ENCODE measurements at regions not wholly inside any gene's neighbourhood (a gene's known extent, or its start where the extent isn't known, plus 50 kb on each side); places are given as distances from the start of the nearest gene placed in this dataset.

DNA sequence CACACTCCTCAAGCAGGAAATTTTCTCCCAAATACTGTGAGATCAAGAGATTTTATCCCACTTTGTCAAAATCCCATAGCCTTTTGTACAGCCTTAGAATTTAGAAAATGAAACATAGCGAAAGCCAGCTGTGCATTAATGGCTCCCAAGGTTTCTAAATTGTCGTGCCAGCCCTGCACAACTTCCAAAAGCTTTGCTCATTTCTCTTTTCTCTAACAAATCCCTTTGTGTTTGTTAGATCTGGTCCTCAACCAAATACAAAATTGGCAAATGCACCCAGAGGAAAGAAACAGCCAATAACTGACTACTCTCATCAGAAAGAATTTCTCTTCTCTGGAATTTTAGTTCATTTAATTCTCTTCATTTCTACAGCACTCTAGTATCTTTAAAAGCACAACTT is 361.1 kb downstream of the INSIG2 start:
- Histone ChIP-seq H3K9me3 (ENCODE audit: control insufficient read depth, insufficient read depth, low read length) (no peaks in the 10 kb centered on the region), H4K20me1 (ENCODE audit: control insufficient read depth, insufficient read depth, low read depth, low read length) (no peaks in the 10 kb centered on the region), H3K27me3 (ENCODE audit: control insufficient read depth, low read length) (no peaks in the 10 kb centered on the region), H3F3A (ENCODE audit: control insufficient read depth, insufficient read depth) (no peaks in the 10 kb centered on the region), H3K36me3 (ENCODE audit: control insufficient read depth, low read length) (no peaks in the 10 kb centered on the region), H3K4me1 (ENCODE audit: control insufficient read depth, low read length) (no peaks in the 10 kb centered on the region), H3K27ac (ENCODE audit: low read depth, low read length) (no peak overlapping the region), H3K9me2 (replicated peaks; ENCODE audit: control insufficient read depth, low read length) (no peaks in the 10 kb centered on the region), H3K4me2 (ENCODE audit: low read length) (no peak overlapping the region), H3K4me3 (ENCODE audit: low read length) (no peak overlapping the region), H3K79me2 (ENCODE audit: control insufficient read depth, low read length) (no peaks in the 10 kb centered on the region)
- TF ChIP-seq, protein P1, sequence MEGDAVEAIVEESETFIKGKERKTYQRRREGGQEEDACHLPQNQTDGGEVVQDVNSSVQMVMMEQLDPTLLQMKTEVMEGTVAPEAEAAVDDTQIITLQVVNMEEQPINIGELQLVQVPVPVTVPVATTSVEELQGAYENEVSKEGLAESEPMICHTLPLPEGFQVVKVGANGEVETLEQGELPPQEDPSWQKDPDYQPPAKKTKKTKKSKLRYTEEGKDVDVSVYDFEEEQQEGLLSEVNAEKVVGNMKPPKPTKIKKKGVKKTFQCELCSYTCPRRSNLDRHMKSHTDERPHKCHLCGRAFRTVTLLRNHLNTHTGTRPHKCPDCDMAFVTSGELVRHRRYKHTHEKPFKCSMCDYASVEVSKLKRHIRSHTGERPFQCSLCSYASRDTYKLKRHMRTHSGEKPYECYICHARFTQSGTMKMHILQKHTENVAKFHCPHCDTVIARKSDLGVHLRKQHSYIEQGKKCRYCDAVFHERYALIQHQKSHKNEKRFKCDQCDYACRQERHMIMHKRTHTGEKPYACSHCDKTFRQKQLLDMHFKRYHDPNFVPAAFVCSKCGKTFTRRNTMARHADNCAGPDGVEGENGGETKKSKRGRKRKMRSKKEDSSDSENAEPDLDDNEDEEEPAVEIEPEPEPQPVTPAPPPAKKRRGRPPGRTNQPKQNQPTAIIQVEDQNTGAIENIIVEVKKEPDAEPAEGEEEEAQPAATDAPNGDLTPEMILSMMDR (IDR thresholded peaks at IDR 0.05; ENCODE audit: low read depth, low read length, poor library complexity, severe bottlenecking): no peak
- no peak for TF ChIP-seq EZH2phosphoT487 (IDR thresholded peaks at IDR 0.05; ENCODE audit: borderline replicate concordance, low read length)

DNA sequence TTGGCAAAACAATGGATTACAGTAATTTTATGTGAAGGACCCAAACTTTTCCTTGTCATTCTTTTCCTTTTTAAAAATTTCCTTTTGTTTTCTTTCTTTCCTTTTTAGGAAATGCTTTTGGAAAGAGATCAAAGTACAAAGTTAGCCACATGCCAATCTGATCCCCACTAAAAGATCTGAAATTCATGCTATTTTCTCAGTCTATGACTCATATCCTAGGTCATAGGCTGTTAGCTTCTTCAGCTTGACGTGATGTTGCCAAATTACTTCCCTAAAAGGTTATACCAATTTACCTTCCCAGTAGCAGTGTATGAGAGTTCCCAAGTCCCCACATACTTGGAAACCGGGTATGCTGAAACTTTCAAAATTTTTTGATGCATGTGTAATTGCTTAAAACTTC is 355.3 kb downstream of the INSIG2 start:
- no peaks in the 10 kb centered on the region for H3K4me1 ChIP-seq (ENCODE audit: control insufficient read depth, low read length)
- H3K9me3 ChIP-seq (ENCODE audit: control insufficient read depth, insufficient read depth, low read length): no peaks in the 10 kb centered on the region
- TF ChIP-seq EZH2phosphoT487 (IDR thresholded peaks at IDR 0.05; ENCODE audit: borderline replicate concordance, low read length): no peak
- TF ChIP-seq, protein P1 (IDR thresholded peaks at IDR 0.05; ENCODE audit: low read depth, low read length, poor library complexity, severe bottlenecking): no peak
- no peaks in the 10 kb centered on the region for H3F3A ChIP-seq (ENCODE audit: control insufficient read depth, insufficient read depth)
- no peak overlapping the region for H3K4me2 ChIP-seq (ENCODE audit: low read length)
- H3K27ac ChIP-seq (ENCODE audit: low read depth, low read length): no peak overlapping the region
- no peaks in the 10 kb centered on the region for H3K36me3 ChIP-seq (ENCODE audit: control insufficient read depth, low read length)
- no peaks in the 10 kb centered on the region for H3K79me2 ChIP-seq (ENCODE audit: control insufficient read depth, low read length)
- H3K4me3 ChIP-seq (ENCODE audit: low read length): no peak overlapping the region
- no peaks in the 10 kb centered on the region for H4K20me1 ChIP-seq (ENCODE audit: control insufficient read depth, insufficient read depth, low read depth, low read length)
- no peaks in the 10 kb centered on the region for H3K9me2 ChIP-seq (replicated peaks; ENCODE audit: control insufficient read depth, low read length)
- no peaks in the 10 kb centered on the region for H3K27me3 ChIP-seq (ENCODE audit: control insufficient read depth, low read length)

DNA sequence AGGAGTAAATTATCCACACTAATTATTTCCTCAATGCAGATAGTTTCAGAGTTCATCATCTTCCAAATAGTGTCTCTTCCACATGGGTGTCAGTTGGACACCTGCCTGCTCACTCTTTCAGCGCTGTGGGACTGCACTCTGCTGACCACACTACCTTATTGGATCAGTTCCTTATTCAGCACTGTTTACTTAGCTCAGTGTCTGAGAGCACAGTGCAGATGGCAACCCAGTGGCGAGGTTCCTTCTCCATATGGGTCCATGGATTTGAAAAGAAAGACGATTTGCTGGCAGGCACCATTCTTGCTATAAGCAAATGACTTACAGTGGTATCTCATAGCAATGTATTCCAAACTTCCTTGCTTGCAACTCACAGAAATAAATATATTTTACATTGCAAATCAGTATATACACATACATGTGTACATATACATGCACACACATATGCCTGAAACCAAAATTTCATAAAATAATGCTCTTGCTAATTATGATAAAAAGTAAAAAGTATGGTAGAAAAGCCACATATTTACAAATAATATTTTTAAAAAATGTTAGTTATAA is 354.8 kb downstream of the INSIG2 start:
- H3K9me2 ChIP-seq (replicated peaks; ENCODE audit: control insufficient read depth, low read length): no peaks in the 10 kb centered on the region
- no peaks in the 10 kb centered on the region for H3K4me1 ChIP-seq (ENCODE audit: control insufficient read depth, low read length)
- no peaks in the 10 kb centered on the region for H3K36me3 ChIP-seq (ENCODE audit: control insufficient read depth, low read length)
- H3K27ac ChIP-seq (ENCODE audit: low read depth, low read length): no peak overlapping the region
- H4K20me1 ChIP-seq (ENCODE audit: control insufficient read depth, insufficient read depth, low read depth, low read length): no peaks in the 10 kb centered on the region
- no peak for TF ChIP-seq EZH2phosphoT487 (IDR thresholded peaks at IDR 0.05; ENCODE audit: borderline replicate concordance, low read length)
- TF ChIP-seq, protein P1 (IDR thresholded peaks at IDR 0.05; ENCODE audit: low read depth, low read length, poor library complexity, severe bottlenecking): no peak
- no peak overlapping the region for H3K4me2 ChIP-seq (ENCODE audit: low read length)
- no peaks in the 10 kb centered on the region for H3F3A ChIP-seq (ENCODE audit: control insufficient read depth, insufficient read depth)
- no peaks in the 10 kb centered on the region for H3K9me3 ChIP-seq (ENCODE audit: control insufficient read depth, insufficient read depth, low read length)
- H3K79me2 ChIP-seq (ENCODE audit: control insufficient read depth, low read length): no peaks in the 10 kb centered on the region
- H3K4me3 ChIP-seq (ENCODE audit: low read length): no peak overlapping the region
- no peaks in the 10 kb centered on the region for H3K27me3 ChIP-seq (ENCODE audit: control insufficient read depth, low read length)

Data from DOHH2 (cell line).